Gastroesophageal sphincter (tissue), 4 donors: ENCODE measurements at regions not wholly inside any gene's neighbourhood (a gene's known extent, or its start where the extent isn't known, plus 50 kb on each side); places are given as distances from the start of the nearest gene placed in this dataset.

Experiments
- ATAC-seq: fragments of 150-250 bp; one replicate; pipeline ENCODE4 v1.9.1; 2016; ENCODE audit warnings: mild to moderate bottlenecking, moderate library complexity
- H3K27ac ChIP-seq, 4 donors: fragments of 200-600 bp; sonication (generic) in 3 of 4; 1 replicate in 3 of 4; 2 replicates in 1 of 4; pipeline ENCODE4 v1.5.1; 2016 to 2019
- H3K27me3 ChIP-seq: fragments of 200-600 bp; sonication (generic); one replicate; pipeline ENCODE4 v1.5.1; 2019
- H3K36me3 ChIP-seq, 2 donors: fragments of 200-600 bp; sonication (generic); one replicate each; pipeline ENCODE4 v1.5.1; 2019; ENCODE audit warnings: control low read depth in 1 of 2
- H3K4me1 ChIP-seq, 3 donors: fragments of 200-600 bp; sonication (generic); 1 replicate in 2 of 3; 2 replicates in 1 of 3; pipeline ENCODE4 v1.5.1; 2016 to 2019; ENCODE audit warnings: control low read depth in 2 of 3
- H3K4me3 ChIP-seq, 2 donors: fragments of 200-600 bp; sonication (generic); one replicate each; pipeline ENCODE4 v1.5.1; 2019; ENCODE audit warnings: mild to moderate bottlenecking in 1 of 2, moderate library complexity in 1 of 2
- H3K9me3 ChIP-seq, 3 donors: fragments of 200-600 bp; sonication (generic); one replicate each; pipeline ENCODE4 v1.5.1; 2017 to 2019; ENCODE audit warnings: control low read depth in 2 of 3
- CTCF ChIP-seq, 4 experiments: fragments of 200-600 bp in 2 of 4; fragments of 450-650 bp in 2 of 4; sonication (generic) in 1 of 4; IDR thresholded peaks; one replicate each; pipeline ENCODE4 v1.5.1; 2017 to 2019; ENCODE audit warnings: antibody characterized with exemption in 4 of 4, mild to moderate bottlenecking in 2 of 4, moderate library complexity in 2 of 4
- EP300 ChIP-seq: sonication (generic); formaldehyde crosslinking; IDR thresholded peaks from one replicate; pipeline ENCODE4 v1.6.1; 2017; ENCODE audit warnings: antibody characterized with exemption, mild to moderate bottlenecking
- POLR2A ChIP-seq, 2 donors: fragments of 450-650 bp; IDR thresholded peaks; one replicate each; pipeline ENCODE4 v1.6.1; 2017; ENCODE audit warnings: antibody characterized with exemption in 2 of 2, mild to moderate bottlenecking in 2 of 2, moderate library complexity in 1 of 2
- POLR2AphosphoS5 ChIP-seq: sonication (generic); formaldehyde crosslinking; IDR thresholded peaks from one replicate; pipeline ENCODE4 v1.6.1; 2017; ENCODE audit warnings: antibody characterized with exemption
- WGBS, 2 donors: methylation state at CpG; one replicate each; pipeline ENCODE4 v1.1.5; 2018; ENCODE audit warnings: low coverage in 1 of 2; 5-methylcytosine and 5-hydroxymethylcytosine counted together

GRCh38 chr10:119996944-119997343, 104.4 kb downstream of the SEC23IP start:
- no peak for TF ChIP-seq POLR2A (IDR thresholded peaks at IDR 0.05)
- TF ChIP-seq CTCF (IDR thresholded peaks at IDR 0.05) = no peak
- TF ChIP-seq EP300 = no peak
- no peak for TF ChIP-seq POLR2AphosphoS5
- Histone ChIP-seq H3K4me3 (no peak overlapping the region), H3K4me1 (no peaks in the 10 kb centered on the region), H3K9me3 (peaks cover 0 to 33% (median 0%) of the 10 kb centered on the region in 3 donors), H3K27me3 (no peaks in the 10 kb centered on the region), H3K27ac (no peak overlapping the region), H3K36me3 (no peaks in the 10 kb centered on the region)
- ATAC-seq = no peak

GRCh38 chr10:119997429-119997828, 104.9 kb downstream of the SEC23IP start:
- ATAC-seq = no peak
- no peaks in the 10 kb centered on the region for H3K27me3 ChIP-seq
- H3K27ac ChIP-seq = no peak overlapping the region
- H3K4me3 ChIP-seq = no peak overlapping the region
- H3K36me3 ChIP-seq = no peaks in the 10 kb centered on the region
- peaks cover 0 to 33% (median 0%) of the 10 kb centered on the region in 3 donors for H3K9me3 ChIP-seq
- no peaks in the 10 kb centered on the region for H3K4me1 ChIP-seq
- no peak for TF ChIP-seq EP300
- TF ChIP-seq POLR2AphosphoS5 = no peak
- no peak for TF ChIP-seq POLR2A (IDR thresholded peaks at IDR 0.05)
- TF ChIP-seq CTCF (IDR thresholded peaks at IDR 0.05) = no peak
- WGBS, 2 donors = 17 to 75% methylated on average over 2 of the region's 2 CpGs

- 77 to 82% methylated on average over 5 of the region's 5 CpGs for WGBS, 2 donors
- H3K27ac ChIP-seq = no peak overlapping the region
- no peak for ATAC-seq
- H3K27me3 ChIP-seq = peaks cover 16% of the 10 kb centered on the region
- peaks cover 0 to 6% (median 0%) of the 10 kb centered on the region in 3 donors for H3K9me3 ChIP-seq
- no peaks in the 10 kb centered on the region for H3K4me1 ChIP-seq
- H3K36me3 ChIP-seq = no peaks in the 10 kb centered on the region
- TF ChIP-seq POLR2A (IDR thresholded peaks at IDR 0.05) (no peak), EP300 (no peak), CTCF (IDR thresholded peaks at IDR 0.05) (no peak), POLR2AphosphoS5 (no peak)
- H3K4me3 ChIP-seq = no peak overlapping the region
Observed at GRCh38 chr10:120002785-120003184, 110.3 kb downstream of the SEC23IP start.

- no peak overlapping the region for H3K27ac ChIP-seq
- TF ChIP-seq POLR2AphosphoS5 = no peak
- no peak for TF ChIP-seq EP300
- no peak for TF ChIP-seq CTCF (IDR thresholded peaks at IDR 0.05)
- TF ChIP-seq POLR2A (IDR thresholded peaks at IDR 0.05) = no peak
- peaks cover 34% of the 10 kb centered on the region for H3K27me3 ChIP-seq
- WGBS, 2 donors = 41 to 50% methylated on average over 3 to 8 of the region's 8 CpGs
- no peaks in the 10 kb centered on the region for H3K9me3 ChIP-seq
- no peak for ATAC-seq
- no peak overlapping the region for H3K4me3 ChIP-seq
- H3K4me1 ChIP-seq = no peaks in the 10 kb centered on the region
- no peaks in the 10 kb centered on the region for H3K36me3 ChIP-seq
Observed at GRCh38 chr10:120005207-120006201, 113.0 kb downstream of the SEC23IP start.

GRCh38 chr10:120007261-120007660, 114.7 kb downstream of the SEC23IP start:
- Histone ChIP-seq H3K4me1 (no peaks in the 10 kb centered on the region), H3K4me3 (no peak overlapping the region), H3K27me3 (peaks cover 51% of the 10 kb centered on the region), H3K27ac (no peak overlapping the region), H3K36me3 (no peaks in the 10 kb centered on the region), H3K9me3 (no peaks in the 10 kb centered on the region)
- ATAC-seq = no peak
- 71 to 77% methylated on average over 2 of the region's 2 CpGs for WGBS, 2 donors
- TF ChIP-seq POLR2A (IDR thresholded peaks at IDR 0.05) = no peak
